ENCODE measurements at regions not wholly inside any gene's neighbourhood (a gene's known extent, or its start where the extent isn't known, plus 50 kb on each side); places are given as distances from the start of the nearest gene placed in this dataset.

DNA sequence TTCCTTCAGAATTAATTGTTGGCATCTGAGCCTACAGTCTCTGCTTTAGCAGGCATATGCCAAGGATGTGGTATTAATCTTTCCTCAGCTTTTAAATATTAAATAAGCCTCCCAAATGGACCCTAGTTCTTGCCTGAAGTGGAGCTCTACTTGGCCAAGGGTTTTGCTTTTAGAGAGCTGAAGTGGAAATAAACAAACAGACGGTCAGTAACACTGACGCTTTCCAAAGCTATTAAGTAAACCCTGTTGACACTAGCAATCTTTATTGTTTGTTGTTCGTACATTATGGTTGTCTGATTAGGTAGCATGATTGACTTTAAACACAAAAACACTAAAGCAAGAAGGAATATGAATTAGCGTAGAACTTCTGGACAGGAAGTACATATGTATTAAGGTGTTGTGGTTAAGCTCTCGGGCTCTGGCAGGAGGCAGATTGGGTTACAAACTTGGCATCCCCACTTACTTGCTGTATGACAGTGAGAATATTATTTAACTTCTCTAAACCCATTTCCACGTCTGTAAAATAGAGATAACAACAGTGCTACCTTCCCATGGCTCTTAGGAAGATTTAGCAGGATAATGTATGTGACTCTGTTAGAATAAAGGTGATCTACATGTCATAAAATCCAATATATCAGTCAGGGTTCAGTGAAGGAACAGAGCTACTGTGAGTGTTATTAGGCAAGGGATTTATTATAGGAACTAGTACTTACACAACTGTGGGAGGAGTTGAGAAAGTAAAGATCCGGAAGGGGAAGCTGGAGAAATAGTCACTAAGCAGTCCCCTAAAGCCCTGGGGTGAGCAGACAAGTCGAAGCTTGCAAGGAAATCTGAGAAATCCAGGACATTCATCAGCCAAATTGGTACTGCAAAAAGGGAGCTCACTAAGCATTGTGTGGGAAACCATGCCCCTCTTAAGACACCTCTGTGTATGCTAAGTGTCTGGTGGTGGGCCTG, 92.2 kb upstream of the ATF7IP start:
- Mint-ChIP-seq H3K27me3 (no peaks in the 10 kb centered on the region), H3K27ac (peak overlapping the region; percentile 78 to 92), H3K4me3 (peak overlapping the region; percentile 40), H3K36me3 (peaks cover 14% of the 10 kb centered on the region), H3K4me1 (ENCODE audit: low read depth in 2 of 2) (peaks cover 14 to 43% of the 10 kb centered on the region in 2 donors), H3K9me3 (peaks cover 13% of the 10 kb centered on the region)
- ATAC-seq: peak in 1 of 2 donors; percentile 78
- DNase-seq (ENCODE audit: low spot score): no peak

DNA sequence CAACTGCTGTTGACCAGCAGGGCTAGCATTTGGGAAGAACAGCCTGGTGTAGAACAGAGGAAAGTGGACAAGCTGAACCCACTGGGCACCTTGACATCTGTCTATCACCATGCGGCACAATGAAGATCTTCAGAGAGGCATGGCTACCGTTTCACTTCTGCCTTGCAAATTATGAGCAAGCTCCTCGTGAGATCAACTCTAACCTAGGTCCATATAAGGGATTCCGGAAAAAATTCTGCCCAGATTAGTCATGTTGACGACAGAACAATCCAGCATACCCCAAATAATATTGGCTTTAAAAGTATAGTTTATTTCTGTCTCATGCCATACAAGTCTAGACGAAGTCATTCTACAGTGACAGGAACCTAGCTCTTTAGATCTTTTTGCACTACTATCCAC, 91.6 kb upstream of the ATF7IP start:
- DNase-seq (ENCODE audit: low spot score) (no peak), ATAC-seq (no peak)
- H3K27me3 Mint-ChIP-seq: no peaks in the 10 kb centered on the region
- peaks cover 14% of the 10 kb centered on the region for H3K36me3 Mint-ChIP-seq
- H3K9me3 Mint-ChIP-seq: peaks cover 13% of the 10 kb centered on the region
- peaks cover 14 to 42% of the 10 kb centered on the region in 2 donors for H3K4me1 Mint-ChIP-seq (ENCODE audit: low read depth in 2 of 2)
- H3K4me3 Mint-ChIP-seq: peak overlapping the region; percentile 40
- H3K27ac Mint-ChIP-seq: peak overlapping the region; percentile 78 to 92

DNA sequence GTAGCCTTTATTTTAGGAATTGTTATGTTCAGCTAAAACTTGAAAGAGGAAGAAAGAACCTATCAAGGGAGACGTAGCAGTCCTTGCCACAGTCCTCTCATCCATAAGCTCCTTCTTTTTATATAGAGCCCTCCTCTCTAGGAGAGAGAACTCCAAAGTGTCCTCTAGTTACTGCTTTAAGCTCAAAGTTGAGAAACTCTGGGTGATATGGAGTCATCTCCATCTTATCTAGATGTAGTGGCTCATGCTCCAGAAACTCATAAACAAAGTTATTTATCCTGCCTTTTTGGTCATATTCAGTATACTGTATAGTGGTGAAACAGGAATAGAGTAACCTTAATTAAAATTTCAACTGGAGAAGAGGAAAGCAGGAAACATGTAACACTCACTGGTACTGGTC, 90.4 kb upstream of the ATF7IP start:
- ATAC-seq: no peak
- H3K27ac Mint-ChIP-seq: peak overlapping the region in 1 of 2 donors; percentile 92
- H3K9me3 Mint-ChIP-seq: peaks cover 9% of the 10 kb centered on the region
- H3K4me3 Mint-ChIP-seq: no peak overlapping the region
- peaks cover 6% of the 10 kb centered on the region for H3K36me3 Mint-ChIP-seq
- H3K4me1 Mint-ChIP-seq (ENCODE audit: low read depth in 2 of 2): peaks cover 14 to 36% of the 10 kb centered on the region in 2 donors
- DNase-seq (ENCODE audit: low spot score): no peak
- no peaks in the 10 kb centered on the region for H3K27me3 Mint-ChIP-seq

DNA sequence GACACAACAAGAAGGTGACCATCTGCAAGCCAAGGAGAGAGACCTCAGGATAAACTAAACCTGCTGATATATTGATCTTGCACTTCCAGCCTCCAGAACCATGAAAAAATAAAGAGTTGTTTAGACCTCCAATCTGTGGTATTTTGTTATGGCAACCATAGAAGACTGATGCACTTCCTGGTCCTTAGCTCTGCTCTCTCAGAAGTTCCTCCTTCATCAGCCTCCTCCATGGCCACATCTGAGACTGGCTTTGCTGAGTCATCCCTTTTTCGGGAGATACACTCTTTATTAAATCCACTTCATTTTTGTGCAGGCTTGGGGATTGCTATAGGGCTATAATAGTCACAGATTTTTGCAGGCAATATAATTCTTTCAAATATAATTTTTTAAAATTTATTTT, 89.6 kb upstream of the ATF7IP start:
- Mint-ChIP-seq H3K27ac (no peak overlapping the region), H3K4me3 (no peak overlapping the region), H3K4me1 (ENCODE audit: low read depth in 2 of 2) (peaks cover 14 to 32% of the 10 kb centered on the region in 2 donors), H3K36me3 (no peaks in the 10 kb centered on the region), H3K9me3 (peaks cover 3% of the 10 kb centered on the region), H3K27me3 (no peaks in the 10 kb centered on the region)
- DNase-seq (ENCODE audit: low spot score): no peak
- ATAC-seq: no peak

DNA sequence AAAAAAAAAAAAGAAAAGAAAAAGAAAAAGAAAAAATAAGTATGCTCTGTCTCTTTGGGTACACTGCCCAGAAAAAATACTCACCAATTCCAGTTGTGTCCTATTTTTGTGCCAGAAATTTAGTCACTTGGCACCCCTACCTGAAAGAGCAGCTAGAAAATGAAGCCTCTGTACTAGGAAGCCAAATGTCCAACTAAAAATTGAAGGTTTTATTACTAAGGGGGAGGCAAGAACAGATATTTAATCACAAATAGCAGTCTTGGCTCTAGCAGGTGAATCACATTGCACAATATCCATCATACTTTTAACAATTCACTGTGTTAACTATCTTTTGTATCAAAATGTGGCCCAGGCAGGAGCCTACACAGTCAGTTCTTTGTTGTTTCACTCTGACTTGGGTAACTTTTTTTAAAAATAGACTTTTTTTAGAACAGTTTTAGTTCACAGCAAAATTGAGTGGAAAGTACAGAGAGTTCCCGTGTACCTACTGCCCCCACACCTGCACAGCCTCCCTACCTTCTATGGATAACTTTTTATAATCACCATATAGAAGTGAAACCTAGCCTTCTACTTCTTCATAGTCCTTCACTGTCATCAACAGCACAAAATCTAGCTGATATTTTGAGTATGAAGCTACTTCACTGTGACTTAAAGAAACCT, 87.1 kb upstream of the ATF7IP start:
- Mint-ChIP-seq H3K36me3 (no peaks in the 10 kb centered on the region), H3K4me1 (ENCODE audit: low read depth in 2 of 2) (peaks cover 11 to 31% of the 10 kb centered on the region in 2 donors), H3K9me3 (peaks cover 6% of the 10 kb centered on the region), H3K27ac (no peak overlapping the region), H3K27me3 (no peaks in the 10 kb centered on the region), H3K4me3 (no peak overlapping the region)
- ATAC-seq (no peak), DNase-seq (ENCODE audit: low spot score) (no peak)

DNA sequence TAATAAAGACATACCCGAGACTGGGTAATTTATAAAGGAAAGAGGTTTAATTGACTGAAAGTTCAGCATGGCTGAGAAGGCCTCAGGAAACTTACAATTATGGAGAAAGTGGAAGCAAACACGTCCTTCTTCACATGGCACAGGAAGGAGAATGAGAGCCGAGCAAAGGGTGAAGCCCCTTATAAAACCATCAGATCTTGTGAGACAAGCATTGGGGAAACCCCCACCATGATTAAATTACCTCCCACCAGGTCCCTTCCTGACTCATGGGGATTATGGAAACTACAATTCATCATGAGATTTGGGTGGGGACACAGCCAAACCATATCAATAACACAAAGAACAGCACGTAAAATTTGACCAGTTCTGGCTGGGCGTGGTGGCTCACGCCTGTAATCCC, 85.6 kb upstream of the ATF7IP start:
- DNase-seq (ENCODE audit: low spot score) (no peak), ATAC-seq (no peak)
- Mint-ChIP-seq H3K9me3 (peaks cover 2% of the 10 kb centered on the region), H3K27me3 (no peaks in the 10 kb centered on the region), H3K4me3 (no peak overlapping the region), H3K36me3 (no peaks in the 10 kb centered on the region), H3K27ac (peak overlapping the region in 1 of 2 donors; percentile 69), H3K4me1 (ENCODE audit: low read depth in 2 of 2) (peaks cover 17 to 35% of the 10 kb centered on the region in 2 donors)

DNA sequence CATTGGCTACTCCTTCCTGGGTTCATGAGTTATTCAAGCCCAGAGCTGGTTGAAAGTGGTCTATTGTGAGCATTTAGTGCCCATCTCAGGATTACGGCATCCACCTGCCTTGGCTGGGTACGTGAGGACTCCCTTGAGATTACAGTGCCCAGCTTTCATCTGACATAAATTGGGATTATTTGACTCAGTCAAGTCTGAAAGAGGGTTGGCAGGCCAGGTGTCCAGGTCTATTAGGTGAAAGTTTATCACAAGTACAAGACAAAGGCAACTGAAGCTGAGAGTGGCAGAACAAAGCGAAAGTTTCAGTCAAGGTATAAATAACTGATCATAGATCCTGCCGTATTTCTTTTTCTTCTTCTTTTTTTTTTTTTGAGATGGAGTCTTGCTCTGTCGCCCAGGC, 84.6 kb upstream of the ATF7IP start:
- peaks cover 2% of the 10 kb centered on the region for H3K9me3 Mint-ChIP-seq
- no peaks in the 10 kb centered on the region for H3K27me3 Mint-ChIP-seq
- H3K36me3 Mint-ChIP-seq: no peaks in the 10 kb centered on the region
- no peak overlapping the region for H3K4me3 Mint-ChIP-seq
- ATAC-seq (no peak), DNase-seq (ENCODE audit: low spot score) (no peak)
- peaks cover 17 to 31% of the 10 kb centered on the region in 2 donors for H3K4me1 Mint-ChIP-seq (ENCODE audit: low read depth in 2 of 2)
- peak overlapping the region in 1 of 2 donors; percentile 69 for H3K27ac Mint-ChIP-seq

DNA sequence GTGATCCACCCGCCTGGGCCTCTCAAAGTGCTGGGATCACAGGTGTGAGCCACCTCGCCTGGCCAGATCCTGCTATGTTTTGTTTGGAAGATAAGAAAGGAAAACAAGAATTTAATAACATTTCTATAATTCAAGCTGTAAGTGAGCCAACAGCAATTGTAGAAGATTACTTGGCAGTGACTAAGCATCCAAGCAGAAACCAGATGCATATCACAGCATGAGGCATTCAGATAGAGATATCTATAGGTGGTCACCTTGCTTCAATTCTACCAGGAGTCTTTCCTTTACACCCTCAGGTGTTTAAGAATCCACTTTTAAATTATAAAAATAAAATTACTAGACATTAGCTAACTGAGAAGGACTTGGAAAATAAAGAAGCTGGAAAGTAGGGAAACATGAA, 83.9 kb upstream of the ATF7IP start:
- Mint-ChIP-seq H3K36me3 (no peaks in the 10 kb centered on the region), H3K4me3 (no peak overlapping the region), H3K4me1 (ENCODE audit: low read depth in 2 of 2) (peaks cover 17 to 30% of the 10 kb centered on the region in 2 donors), H3K27me3 (no peaks in the 10 kb centered on the region), H3K27ac (no peak overlapping the region), H3K9me3 (peaks cover 2% of the 10 kb centered on the region)
- ATAC-seq (no peak), DNase-seq (ENCODE audit: low spot score) (no peak)

DNA sequence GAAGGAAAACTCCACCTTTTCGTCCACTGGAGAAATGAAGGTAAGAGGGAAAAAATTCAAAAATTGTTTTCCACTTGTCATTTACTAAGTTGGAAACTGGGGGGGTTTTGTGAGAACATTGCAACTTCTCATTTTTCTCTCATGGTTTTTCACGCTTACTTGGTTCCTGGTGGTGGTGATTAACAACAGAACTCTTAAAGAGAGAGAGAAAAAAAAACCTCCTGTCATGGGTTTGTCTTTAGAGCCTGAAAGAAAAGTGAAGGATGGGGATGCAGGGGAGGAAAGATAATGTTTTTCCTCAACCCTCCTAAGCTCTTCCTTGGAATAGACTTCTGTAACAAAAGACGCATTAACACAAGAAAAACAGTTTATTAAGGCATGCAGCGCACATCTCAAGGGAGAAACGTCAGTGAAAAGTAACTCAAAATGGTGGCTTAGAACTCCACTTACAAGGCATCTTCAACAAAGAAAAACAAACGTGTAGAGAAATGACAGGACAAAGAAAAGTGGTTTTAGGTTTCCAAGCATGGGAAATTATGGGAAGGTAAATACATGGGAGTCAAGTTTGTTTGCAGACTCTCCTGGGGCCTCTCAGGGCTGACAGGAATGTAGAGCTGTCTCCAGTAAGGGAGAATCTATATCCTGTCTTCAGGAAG, 81.9 kb upstream of the ATF7IP start:
- Mint-ChIP-seq H3K36me3 (no peaks in the 10 kb centered on the region), H3K4me3 (peak overlapping the region; percentile 79)
- no peak for DNase-seq (ENCODE audit: low spot score)

DNA sequence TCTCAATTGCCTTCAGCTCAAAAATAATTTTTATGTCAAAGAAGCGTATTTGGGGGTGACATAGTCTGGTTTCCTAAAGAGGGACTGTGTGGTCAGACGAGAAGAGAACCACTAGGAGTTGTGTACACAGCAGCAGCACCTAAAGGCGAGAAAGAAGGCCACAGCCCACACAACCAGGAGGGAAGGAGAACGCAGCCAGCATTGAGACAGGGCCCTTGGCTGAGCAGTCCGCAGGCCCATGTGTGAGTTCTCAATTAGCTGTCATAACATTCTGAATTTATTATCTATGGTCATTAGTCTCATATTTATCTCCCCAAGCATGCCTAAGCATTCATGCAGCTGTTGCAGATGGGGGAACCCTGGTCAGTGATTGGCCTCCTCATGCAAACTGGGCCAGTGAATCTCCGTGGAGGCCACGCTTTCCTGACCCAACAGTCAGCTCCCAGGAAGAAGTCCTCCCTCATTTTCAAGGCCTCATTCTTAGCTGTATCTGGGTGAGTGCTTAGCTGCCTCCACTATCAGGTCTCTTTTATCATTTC, 81.2 kb upstream of the ATF7IP start:
- peak overlapping the region; percentile 79 for H3K4me3 Mint-ChIP-seq
- H3K27ac Mint-ChIP-seq: peak overlapping the region; percentile 81 to 97
- no peaks in the 10 kb centered on the region for H3K36me3 Mint-ChIP-seq
- H3K27me3 Mint-ChIP-seq: no peaks in the 10 kb centered on the region
- peaks cover 5% of the 10 kb centered on the region for H3K9me3 Mint-ChIP-seq
- H3K4me1 Mint-ChIP-seq (ENCODE audit: low read depth in 2 of 2): peaks cover 17 to 23% of the 10 kb centered on the region in 2 donors
- ATAC-seq (peak; percentile 81 to 87), DNase-seq (ENCODE audit: low spot score) (no peak)

More for the DNA sequence above, 81.9 kb upstream of the ATF7IP start:
- peak overlapping the region; percentile 81 to 97 for H3K27ac Mint-ChIP-seq
- H3K9me3 Mint-ChIP-seq: peaks cover 2% of the 10 kb centered on the region
- peaks cover 17 to 24% of the 10 kb centered on the region in 2 donors for H3K4me1 Mint-ChIP-seq (ENCODE audit: low read depth in 2 of 2)
- no peaks in the 10 kb centered on the region for H3K27me3 Mint-ChIP-seq
- ATAC-seq: peak; percentile 46 to 77

DNA sequence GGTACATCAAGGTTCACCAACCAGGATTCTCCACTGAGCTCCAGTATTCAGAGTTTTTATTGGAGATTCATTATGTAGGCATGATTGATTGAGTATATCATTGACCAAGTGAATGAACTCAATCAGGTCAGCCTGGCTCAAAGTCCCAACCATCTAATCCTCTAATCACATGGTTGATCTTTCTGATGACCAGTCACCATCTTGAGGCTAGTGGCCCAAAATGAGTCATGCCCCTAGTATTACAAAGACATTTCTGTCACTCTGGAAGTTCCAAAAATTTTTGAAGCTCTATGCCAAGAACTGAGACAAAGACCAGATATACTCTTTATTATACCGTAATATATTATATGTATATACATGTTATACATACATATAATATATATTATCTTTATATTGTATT, 75.9 kb upstream of the ATF7IP start:
- H3K9me3 Mint-ChIP-seq: peaks cover 5% of the 10 kb centered on the region
- peaks cover 6 to 17% of the 10 kb centered on the region in 2 donors for H3K4me1 Mint-ChIP-seq (ENCODE audit: low read depth in 2 of 2)
- ATAC-seq: no peak
- H3K27ac Mint-ChIP-seq: peak overlapping the region in 1 of 2 donors; percentile 76
- no peaks in the 10 kb centered on the region for H3K27me3 Mint-ChIP-seq
- no peak overlapping the region for H3K4me3 Mint-ChIP-seq
- DNase-seq (ENCODE audit: low spot score): no peak
- H3K36me3 Mint-ChIP-seq: no peaks in the 10 kb centered on the region

DNA sequence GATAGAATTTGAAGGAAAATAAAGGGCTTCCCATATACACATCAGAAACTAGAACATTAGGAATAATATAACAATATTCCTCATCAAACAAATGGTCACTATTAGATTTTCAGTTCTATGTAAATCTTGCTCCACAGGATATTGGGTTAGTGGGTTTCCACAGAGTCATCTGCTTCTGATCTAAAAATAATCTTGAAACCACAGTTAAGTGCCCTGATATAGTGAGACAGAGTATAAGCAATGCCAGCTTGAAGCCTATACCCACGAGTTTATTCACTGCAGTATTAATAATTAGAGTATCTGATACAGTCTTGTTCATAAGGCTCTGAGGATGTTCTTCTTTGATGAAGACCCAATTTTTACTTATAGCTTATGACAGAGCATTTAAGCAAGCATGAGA, 74.5 kb upstream of the ATF7IP start:
- peaks cover 5 to 16% of the 10 kb centered on the region in 2 donors for H3K4me1 Mint-ChIP-seq (ENCODE audit: low read depth in 2 of 2)
- no peak for ATAC-seq
- H3K36me3 Mint-ChIP-seq: no peaks in the 10 kb centered on the region
- DNase-seq (ENCODE audit: low spot score): no peak
- H3K4me3 Mint-ChIP-seq: peak overlapping the region; percentile 8
- peak overlapping the region in 1 of 2 donors; percentile 76 for H3K27ac Mint-ChIP-seq
- H3K27me3 Mint-ChIP-seq: no peaks in the 10 kb centered on the region
- peaks cover 8% of the 10 kb centered on the region for H3K9me3 Mint-ChIP-seq

DNA sequence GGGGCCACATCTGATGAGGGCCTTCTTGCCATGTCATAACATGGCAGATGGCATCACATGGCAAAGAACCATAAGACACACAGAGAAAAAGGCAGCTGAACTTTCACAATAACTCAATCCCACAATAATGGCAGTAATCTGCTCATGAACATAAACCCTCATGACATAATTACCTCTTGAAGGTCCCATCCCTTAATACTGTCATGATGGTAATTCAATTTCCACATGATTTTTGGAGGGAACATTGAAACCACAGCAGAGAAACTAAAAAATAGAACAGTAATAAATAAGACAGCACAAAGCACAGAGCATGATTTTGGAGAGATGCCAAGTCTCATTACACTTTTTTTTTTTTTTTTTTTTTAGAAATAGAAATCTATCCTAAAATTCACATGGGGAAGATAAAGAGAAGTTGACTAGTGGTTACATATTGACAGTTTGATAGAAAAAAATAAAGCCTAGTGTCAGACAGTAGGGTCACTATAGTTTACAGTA, 61.8 kb upstream of the ATF7IP start:
- H3K9me3 Mint-ChIP-seq: no peaks in the 10 kb centered on the region
- peaks cover 0 to 5% of the 10 kb centered on the region in 2 donors for H3K4me1 Mint-ChIP-seq (ENCODE audit: low read depth in 2 of 2)

More for the DNA sequence above, 61.8 kb upstream of the ATF7IP start:
- Mint-ChIP-seq H3K27ac (no peak overlapping the region), H3K27me3 (no peaks in the 10 kb centered on the region), H3K36me3 (no peaks in the 10 kb centered on the region), H3K4me3 (no peak overlapping the region)
- no peak for DNase-seq (ENCODE audit: low spot score)
- no peak for ATAC-seq
